OCI-LY1 (cell line): ENCODE measurements at regions not wholly inside any gene's neighbourhood (a gene's known extent, or its start where the extent isn't known, plus 50 kb on each side); places are given as distances from the start of the nearest gene placed in this dataset.

Experiments used
- H2AFZ ChIP-seq: fragments of 200-600 bp; sonication (generic), shearing (Covaris generic); 2 replicates; pipeline ENCODE4 v1.6.0; 2014; ENCODE audit warnings: antibody characterized with exemption, mild to moderate bottlenecking, low read length
- H3F3A ChIP-seq: fragments of 200-600 bp; sonication (generic), shearing (Covaris generic); 2 replicates; pipeline ENCODE4 v1.6.0; 2014; ENCODE audit warnings: mild to moderate bottlenecking, antibody characterized with exemption, low read length, moderate library complexity; ENCODE audit not compliant: insufficient read depth
- H3K27ac ChIP-seq: fragments of 200-600 bp; sonication (generic); 2 replicates; pipeline ENCODE4 v1.5.1; 2014; ENCODE audit warnings: low read length, mixed run types, mild to moderate bottlenecking, low read depth; ENCODE audit not compliant: poor library complexity, severe bottlenecking
- H3K27me3 ChIP-seq: fragments of 200-600 bp; sonication (generic); 2 replicates; pipeline ENCODE4 v1.6.0; 2014; ENCODE audit warnings: antibody characterized with exemption, mild to moderate bottlenecking, low read length, moderate library complexity; ENCODE audit not compliant: insufficient read depth
- H3K36me3 ChIP-seq: fragments of 200-600 bp; sonication (generic); 2 replicates; pipeline ENCODE4 v1.6.1; 2014; ENCODE audit warnings: mild to moderate bottlenecking, antibody characterized with exemption, low read length, moderate library complexity, mixed read lengths; ENCODE audit not compliant: insufficient read depth
- H3K4me1 ChIP-seq: fragments of 200-600 bp; sonication (generic); 2 replicates; pipeline ENCODE4 v1.5.1; 2014; ENCODE audit warnings: mild to moderate bottlenecking, low read length, moderate library complexity; ENCODE audit not compliant: insufficient read depth, severe bottlenecking
- H3K4me2 ChIP-seq: fragments of 200-600 bp; sonication (generic), shearing (Covaris generic); 2 replicates; pipeline ENCODE4 v1.6.1; 2014; ENCODE audit warnings: low read length
- H3K4me3 ChIP-seq: fragments of 200-600 bp; sonication (generic); 2 replicates; pipeline ENCODE4 v1.5.1; 2014; ENCODE audit warnings: low read length, low read depth, mild to moderate bottlenecking, mixed read lengths; ENCODE audit not compliant: poor library complexity, severe bottlenecking
- H3K79me2 ChIP-seq: fragments of 200-600 bp; shearing (Covaris generic); 2 replicates; pipeline ENCODE4 v1.6.1; 2016; ENCODE audit warnings: mixed run types, low read length, mixed read lengths; ENCODE audit not compliant: insufficient read depth
- H3K9ac ChIP-seq: fragments of 200-600 bp; sonication (generic), shearing (Covaris generic); 2 replicates; pipeline ENCODE4 v1.6.1; 2014; ENCODE audit warnings: mild to moderate bottlenecking, low read length, mixed read lengths
- H3K9me2 ChIP-seq: fragments of 200-600 bp; sonication (generic), shearing (Covaris generic); 2 replicates; pipeline ENCODE4 v1.6.1; 2014; ENCODE audit warnings: low read depth, mild to moderate bottlenecking, low read length, mixed read lengths
- H3K9me3 ChIP-seq: fragments of 200-600 bp; shearing (Covaris generic); 2 replicates; pipeline ENCODE4 v1.6.1; 2014; ENCODE audit warnings: low read length, mixed read lengths
- H4K20me1 ChIP-seq: fragments of 200-600 bp; sonication (generic), shearing (Covaris generic); 2 replicates; pipeline ENCODE4 v1.6.0; 2016; ENCODE audit warnings: mild to moderate bottlenecking, low read length; ENCODE audit not compliant: insufficient read depth
- CTCF ChIP-seq: fragments of 200-600 bp; sonication (generic), shearing (Covaris generic); IDR thresholded peaks from 2 replicates; pipeline ENCODE4 v1.5.1; 2017; ENCODE audit warnings: mild to moderate bottlenecking, antibody characterized with exemption, low read length, moderate library complexity, mixed read lengths
- EZH2 ChIP-seq: fragments of 200-600 bp; sonication (generic), shearing (Covaris generic); IDR thresholded peaks from 2 replicates; pipeline ENCODE4 v1.8.0; 2017; ENCODE audit warnings: borderline replicate concordance, mixed run types, mild to moderate bottlenecking, antibody characterized with exemption, low read length, moderate library complexity, mixed read lengths

- no peaks in the 10 kb centered on the region for H3K4me1 ChIP-seq
- no peak overlapping the region for H3K9ac ChIP-seq
- H3K9me3 ChIP-seq: no peaks in the 10 kb centered on the region
- no peak overlapping the region for H3K27ac ChIP-seq
- H3K36me3 ChIP-seq: no peaks in the 10 kb centered on the region
- H4K20me1 ChIP-seq: no peaks in the 10 kb centered on the region
- H3K27me3 ChIP-seq: no peaks in the 10 kb centered on the region
- H2AFZ ChIP-seq: no peak overlapping the region
- TF ChIP-seq CTCF (no peak), EZH2 (no peak)
- no peaks in the 10 kb centered on the region for H3K79me2 ChIP-seq
- no peak overlapping the region for H3K4me2 ChIP-seq
- H3K4me3 ChIP-seq: no peak overlapping the region
- H3K9me2 ChIP-seq: no peaks in the 10 kb centered on the region
- H3F3A ChIP-seq: no peaks in the 10 kb centered on the region
These were observed 87.1 kb upstream of the PNPT1 start for GRCh38 chr2:55780697-55781096.

GRCh38 chr2:55779459-55780421 is 86.1 kb upstream of the PNPT1 start:
- H2AFZ ChIP-seq: no peak overlapping the region
- no peaks in the 10 kb centered on the region for H3K9me3 ChIP-seq
- no peaks in the 10 kb centered on the region for H3K36me3 ChIP-seq
- H3K27me3 ChIP-seq: no peaks in the 10 kb centered on the region
- H3K9ac ChIP-seq: no peak overlapping the region
- H3K4me3 ChIP-seq: no peak overlapping the region
- H4K20me1 ChIP-seq: no peaks in the 10 kb centered on the region
- H3K79me2 ChIP-seq: no peaks in the 10 kb centered on the region
- H3K27ac ChIP-seq: no peak overlapping the region
- TF ChIP-seq EZH2 (no peak), CTCF (no peak)
- H3K9me2 ChIP-seq: no peaks in the 10 kb centered on the region
- H3K4me2 ChIP-seq: no peak overlapping the region
- no peaks in the 10 kb centered on the region for H3K4me1 ChIP-seq
- H3F3A ChIP-seq: no peaks in the 10 kb centered on the region

GRCh38 chr2:55776966-55777365 is 83.3 kb upstream of the PNPT1 start:
- TF ChIP-seq EZH2 (no peak), CTCF (no peak)
- H3K9me2 ChIP-seq: no peaks in the 10 kb centered on the region
- H3K4me2 ChIP-seq: no peak overlapping the region
- no peaks in the 10 kb centered on the region for H3K27me3 ChIP-seq
- H3F3A ChIP-seq: no peaks in the 10 kb centered on the region
- H3K4me1 ChIP-seq: no peaks in the 10 kb centered on the region
- no peaks in the 10 kb centered on the region for H3K9me3 ChIP-seq
- no peak overlapping the region for H2AFZ ChIP-seq
- H3K4me3 ChIP-seq: no peak overlapping the region
- H4K20me1 ChIP-seq: no peaks in the 10 kb centered on the region
- no peaks in the 10 kb centered on the region for H3K36me3 ChIP-seq
- no peaks in the 10 kb centered on the region for H3K79me2 ChIP-seq
- no peak overlapping the region for H3K9ac ChIP-seq
- no peak overlapping the region for H3K27ac ChIP-seq
